ENCODE measurements at regions not wholly inside any gene's neighbourhood (a gene's known extent, or its start where the extent isn't known, plus 50 kb on each side); places are given as distances from the start of the nearest gene placed in this dataset.

GRCh38 chr14:80446356-80446755, 235.1 kb upstream of the DIO2 start:
- intact Hi-C loops (cut with DNase I): no loop called here
- DNase-seq (ENCODE audit: low spot score): no peak

GRCh38 chr14:80445605-80446004, 234.3 kb upstream of the DIO2 start:
- intact Hi-C loops (cut with DNase I): no loop called here
- no peak for DNase-seq (ENCODE audit: low spot score)

GRCh38 chr14:80434574-80435321, 223.4 kb upstream of the DIO2 start:
- DNase-seq (ENCODE audit: low spot score): no peak
- intact Hi-C loops (cut with DNase I): no loop called here

- intact Hi-C loops (cut with DNase I): no loop called here
- DNase-seq (ENCODE audit: low spot score): no peak
Observed at GRCh38 chr14:80433811-80434210, 222.5 kb upstream of the DIO2 start.

GRCh38 chr14:80428671-80429070, 217.4 kb upstream of the DIO2 start:
- intact Hi-C loops (cut with DNase I): no loop called here
- no peak for DNase-seq (ENCODE audit: low spot score)

- intact Hi-C loops (cut with DNase I): no loop called here
- DNase-seq (ENCODE audit: low spot score): no peak
Observed at GRCh38 chr14:80428171-80428570, 216.9 kb upstream of the DIO2 start.

GRCh38 chr14:80427101-80427500, 215.8 kb upstream of the DIO2 start:
- no peak for DNase-seq (ENCODE audit: low spot score)
- intact Hi-C loops (cut with DNase I): no loop called here

- intact Hi-C loops (cut with DNase I): no loop called here
Observed at GRCh38 chr14:80426683-80427082, 215.4 kb upstream of the DIO2 start.

GRCh38 chr14:80425686-80426085, 214.4 kb upstream of the DIO2 start:
- intact Hi-C loops (cut with DNase I): no loop called here
- no peak for DNase-seq (ENCODE audit: low spot score)

More at GRCh38 chr14:80426683-80427082, 215.4 kb upstream of the DIO2 start:
- DNase-seq (ENCODE audit: low spot score): no peak

GRCh38 chr14:80419769-80420168, 208.5 kb upstream of the DIO2 start:
- intact Hi-C loops (cut with DNase I): no loop called here
- DNase-seq (ENCODE audit: low spot score): no peak

GRCh38 chr14:80419345-80419744, 208.0 kb upstream of the DIO2 start:
- intact Hi-C loops (cut with DNase I): no loop called here
- no peak for DNase-seq (ENCODE audit: low spot score)

GRCh38 chr14:80415636-80416035, 204.3 kb upstream of the DIO2 start:
- DNase-seq (ENCODE audit: low spot score): no peak
- intact Hi-C loops (cut with DNase I): no loop called here

GRCh38 chr14:80414080-80414479, 202.8 kb upstream of the DIO2 start:
- DNase-seq (ENCODE audit: low spot score): no peak
- intact Hi-C loops (cut with DNase I): no loop called here

- intact Hi-C loops (cut with DNase I): no loop called here
- no peak for DNase-seq (ENCODE audit: low spot score)
Observed at GRCh38 chr14:80404413-80404812, 193.1 kb upstream of the DIO2 start.

GRCh38 chr14:80403036-80403435, 191.7 kb upstream of the DIO2 start:
- no peak for DNase-seq (ENCODE audit: low spot score)
- intact Hi-C loops (cut with DNase I): no loop called here

GRCh38 chr14:80395031-80395430, 183.7 kb upstream of the DIO2 start:
- no peak for DNase-seq (ENCODE audit: low spot score)
- intact Hi-C loops (cut with DNase I): no loop called here

GRCh38 chr14:80393766-80394165, 182.5 kb upstream of the DIO2 start:
- intact Hi-C loops (cut with DNase I): no loop called here

GRCh38 chr14:80390906-80391305, 179.6 kb upstream of the DIO2 start:
- no peak for DNase-seq (ENCODE audit: low spot score)
- intact Hi-C loops (cut with DNase I): no loop called here

More at GRCh38 chr14:80393766-80394165, 182.5 kb upstream of the DIO2 start:
- DNase-seq (ENCODE audit: low spot score): no peak

- intact Hi-C loops (cut with DNase I): no loop called here
- DNase-seq (ENCODE audit: low spot score): no peak
Observed at GRCh38 chr14:80388980-80389711, 177.8 kb upstream of the DIO2 start.

GRCh38 chr14:80387563-80387981, 176.3 kb upstream of the DIO2 start:
- no peak for DNase-seq (ENCODE audit: low spot score)

GRCh38 chr14:80385336-80385735, 174.0 kb upstream of the DIO2 start:
- no peak for DNase-seq (ENCODE audit: low spot score)
- intact Hi-C loops (cut with DNase I): no loop called here

More at GRCh38 chr14:80387563-80387981, 176.3 kb upstream of the DIO2 start:
- intact Hi-C loops (cut with DNase I): no loop called here
